ENCODE measurements at regions not wholly inside any gene's neighbourhood (a gene's known extent, or its start where the extent isn't known, plus 50 kb on each side); places are given as distances from the start of the nearest gene placed in this dataset.

DNA sequence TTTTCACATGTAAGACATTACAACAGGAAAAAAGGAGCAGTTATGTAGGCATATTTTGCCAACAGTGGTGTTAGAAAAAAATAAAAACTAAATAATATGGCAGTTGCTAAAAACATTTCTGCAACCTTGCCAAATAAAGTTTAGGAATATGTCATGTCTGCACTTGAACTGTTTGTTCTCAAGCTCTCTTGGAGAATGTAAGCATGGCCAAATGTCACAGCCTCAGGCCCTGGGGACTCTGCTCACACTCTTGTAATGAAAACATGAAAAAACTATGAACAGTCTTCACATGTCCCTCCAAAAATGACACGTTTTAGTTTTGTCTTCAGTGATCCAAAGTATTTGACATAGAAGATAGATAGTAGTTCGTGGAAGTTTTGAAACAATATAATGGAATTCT is 753.3 kb downstream of the LTN1 start:
- no peak overlapping the region for H3K4me3 ChIP-seq (ENCODE audit: low read depth, low read length)
- no peak for DNase-seq (ENCODE audit: low read depth)
- TF ChIP-seq, protein P1, sequence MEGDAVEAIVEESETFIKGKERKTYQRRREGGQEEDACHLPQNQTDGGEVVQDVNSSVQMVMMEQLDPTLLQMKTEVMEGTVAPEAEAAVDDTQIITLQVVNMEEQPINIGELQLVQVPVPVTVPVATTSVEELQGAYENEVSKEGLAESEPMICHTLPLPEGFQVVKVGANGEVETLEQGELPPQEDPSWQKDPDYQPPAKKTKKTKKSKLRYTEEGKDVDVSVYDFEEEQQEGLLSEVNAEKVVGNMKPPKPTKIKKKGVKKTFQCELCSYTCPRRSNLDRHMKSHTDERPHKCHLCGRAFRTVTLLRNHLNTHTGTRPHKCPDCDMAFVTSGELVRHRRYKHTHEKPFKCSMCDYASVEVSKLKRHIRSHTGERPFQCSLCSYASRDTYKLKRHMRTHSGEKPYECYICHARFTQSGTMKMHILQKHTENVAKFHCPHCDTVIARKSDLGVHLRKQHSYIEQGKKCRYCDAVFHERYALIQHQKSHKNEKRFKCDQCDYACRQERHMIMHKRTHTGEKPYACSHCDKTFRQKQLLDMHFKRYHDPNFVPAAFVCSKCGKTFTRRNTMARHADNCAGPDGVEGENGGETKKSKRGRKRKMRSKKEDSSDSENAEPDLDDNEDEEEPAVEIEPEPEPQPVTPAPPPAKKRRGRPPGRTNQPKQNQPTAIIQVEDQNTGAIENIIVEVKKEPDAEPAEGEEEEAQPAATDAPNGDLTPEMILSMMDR (IDR thresholded peaks at IDR 0.05; ENCODE audit: low read depth, low read length) = no peak
- TF ChIP-seq POLR2A (IDR thresholded peaks at IDR 0.05; ENCODE audit: extremely low read depth, insufficient read length) = no peak
- TF ChIP-seq, protein P2, sequence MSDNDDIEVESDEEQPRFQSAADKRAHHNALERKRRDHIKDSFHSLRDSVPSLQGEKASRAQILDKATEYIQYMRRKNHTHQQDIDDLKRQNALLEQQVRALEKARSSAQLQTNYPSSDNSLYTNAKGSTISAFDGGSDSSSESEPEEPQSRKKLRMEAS (IDR thresholded peaks at IDR 0.05; ENCODE audit: low read depth, low read length) = no peak
- no peak for TF ChIP-seq MYC (IDR thresholded peaks at IDR 0.05; ENCODE audit: low read depth, low read length)

DNA sequence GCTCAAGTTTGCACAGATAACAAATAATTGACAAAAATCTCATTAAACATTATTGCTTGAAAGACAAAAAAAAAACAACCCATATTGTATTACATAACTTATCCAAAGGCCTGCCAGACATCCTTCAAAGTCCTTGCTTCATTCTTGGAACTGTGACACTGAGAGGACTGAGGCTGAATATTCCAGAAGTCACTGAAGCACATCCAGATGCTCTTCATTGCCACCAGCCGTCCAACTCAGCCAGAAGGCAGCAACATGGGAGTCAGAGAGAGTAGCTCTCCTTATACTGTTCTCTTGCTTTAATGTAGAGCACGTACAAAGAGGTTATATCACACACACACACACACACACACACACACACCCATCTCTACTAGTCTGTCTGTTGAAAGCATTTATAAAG is 755.0 kb downstream of the LTN1 start:
- DNase-seq (ENCODE audit: low read depth) = no peak
- H3K4me3 ChIP-seq (ENCODE audit: low read depth, low read length) = no peak overlapping the region
- TF ChIP-seq, protein P1 (IDR thresholded peaks at IDR 0.05; ENCODE audit: low read depth, low read length) = no peak
- TF ChIP-seq POLR2A (IDR thresholded peaks at IDR 0.05; ENCODE audit: extremely low read depth, insufficient read length) (no peak), MYC (IDR thresholded peaks at IDR 0.05; ENCODE audit: low read depth, low read length) (no peak)
- TF ChIP-seq, protein P2 (IDR thresholded peaks at IDR 0.05; ENCODE audit: low read depth, low read length) = no peak

DNA sequence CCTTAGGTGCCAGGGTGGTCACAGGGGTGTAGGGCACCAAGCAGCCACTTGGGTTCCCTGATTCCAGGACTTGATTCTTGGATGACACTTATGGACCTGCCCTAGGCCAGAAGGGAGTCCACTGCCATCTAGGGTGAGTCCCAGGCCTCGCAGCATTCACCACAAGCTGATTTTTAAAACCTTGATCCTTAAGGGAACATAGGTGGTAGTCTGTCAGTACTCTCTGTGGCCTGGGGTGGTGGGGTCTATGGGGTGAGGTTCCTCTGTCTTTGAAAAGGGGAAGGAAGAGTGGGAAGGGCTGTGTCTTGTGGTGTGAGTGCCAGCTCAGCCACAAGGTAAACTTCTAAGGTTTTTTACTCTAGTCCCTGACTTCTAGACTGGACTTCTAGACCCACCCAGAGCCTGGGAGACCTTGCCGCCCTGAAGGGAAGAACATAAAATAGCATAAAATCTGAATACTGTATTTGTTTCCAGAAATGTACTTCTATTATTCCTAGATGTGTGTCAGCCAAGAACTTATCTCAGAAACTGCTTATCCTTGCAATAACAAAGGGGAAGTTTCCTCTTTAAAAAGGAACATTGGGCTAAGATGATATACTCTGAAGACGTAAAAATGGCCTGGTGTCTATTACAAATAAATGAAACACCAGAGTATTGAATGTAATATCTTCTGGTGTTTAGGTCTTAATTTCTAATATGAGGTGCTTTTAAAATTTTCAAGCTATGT is 757.3 kb downstream of the LTN1 start:
- TF ChIP-seq POLR2A (IDR thresholded peaks at IDR 0.05; ENCODE audit: extremely low read depth, insufficient read length) (no peak), MYC (IDR thresholded peaks at IDR 0.05; ENCODE audit: low read depth, low read length) (no peak)
- TF ChIP-seq, protein P2 (IDR thresholded peaks at IDR 0.05; ENCODE audit: low read depth, low read length) = no peak
- TF ChIP-seq, protein P1 (IDR thresholded peaks at IDR 0.05; ENCODE audit: low read depth, low read length) = no peak
- no peak overlapping the region for H3K4me3 ChIP-seq (ENCODE audit: low read depth, low read length)
- peak; percentile 15 for DNase-seq (ENCODE audit: low read depth)

DNA sequence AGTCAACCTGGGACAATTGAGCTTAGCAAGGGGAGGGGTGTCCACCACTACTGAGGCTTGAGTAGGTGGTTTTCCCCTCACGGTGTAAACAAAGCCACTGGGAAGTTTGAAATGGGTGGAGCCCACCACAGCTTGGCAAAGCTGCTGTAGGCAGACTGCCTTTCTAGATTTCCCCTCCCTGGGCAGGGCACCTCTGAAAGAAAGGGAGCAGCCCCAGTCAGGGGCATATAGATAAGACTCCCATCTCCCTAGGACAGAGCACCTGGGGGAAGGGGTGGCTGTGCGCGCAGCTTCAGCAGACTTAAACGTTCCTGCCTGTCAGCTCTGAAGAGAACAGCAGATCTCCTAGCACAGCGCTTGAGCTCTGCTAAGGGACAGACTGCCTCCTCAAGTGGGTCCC is 758.4 kb downstream of the LTN1 start:
- no peak overlapping the region for H3K4me3 ChIP-seq (ENCODE audit: low read depth, low read length)
- TF ChIP-seq, protein P2 (IDR thresholded peaks at IDR 0.05; ENCODE audit: low read depth, low read length) = no peak
- TF ChIP-seq, protein P1 (IDR thresholded peaks at IDR 0.05; ENCODE audit: low read depth, low read length) = no peak
- TF ChIP-seq POLR2A (IDR thresholded peaks at IDR 0.05; ENCODE audit: extremely low read depth, insufficient read length) (no peak), MYC (IDR thresholded peaks at IDR 0.05; ENCODE audit: low read depth, low read length) (no peak)
- no peak for DNase-seq (ENCODE audit: low read depth)

DNA sequence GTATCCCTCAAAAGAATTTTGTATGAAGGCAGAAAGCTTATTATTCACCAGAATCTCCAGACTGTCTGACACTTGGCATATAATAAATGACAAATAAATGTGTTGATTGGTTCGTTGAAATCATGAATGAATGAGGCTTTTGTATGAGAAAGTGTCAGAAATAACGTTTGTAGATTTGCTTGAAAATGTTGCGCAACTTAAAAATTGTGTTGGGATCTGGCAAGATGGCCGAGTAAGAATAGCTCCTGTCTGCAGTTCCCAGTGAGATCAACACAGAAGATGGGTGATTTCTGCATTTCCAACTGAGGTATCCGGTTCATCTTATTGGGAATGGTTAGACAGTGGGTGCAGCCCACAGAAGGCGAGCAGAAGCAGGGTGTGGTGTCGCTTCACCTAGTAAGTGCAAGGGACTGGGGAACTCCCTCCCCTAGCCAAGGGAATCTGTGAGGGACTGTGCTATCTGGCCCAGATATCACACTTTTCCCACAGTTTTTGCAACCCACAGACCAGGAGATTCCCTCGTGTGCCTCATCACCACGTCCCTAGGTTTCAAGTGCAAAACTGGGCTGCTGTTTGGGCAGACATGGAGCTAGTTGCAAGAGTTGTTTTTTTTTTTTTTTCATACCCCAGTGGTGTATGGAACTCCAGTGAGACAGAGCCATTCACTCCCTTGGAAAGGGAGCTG is 759.0 kb downstream of the LTN1 start:
- no peak for DNase-seq (ENCODE audit: low read depth)
- no peak overlapping the region for H3K4me3 ChIP-seq (ENCODE audit: low read depth, low read length)
- TF ChIP-seq POLR2A (IDR thresholded peaks at IDR 0.05; ENCODE audit: extremely low read depth, insufficient read length) (no peak), MYC (IDR thresholded peaks at IDR 0.05; ENCODE audit: low read depth, low read length) (no peak)
- TF ChIP-seq, protein P2 (IDR thresholded peaks at IDR 0.05; ENCODE audit: low read depth, low read length) = no peak
- TF ChIP-seq, protein P1 (IDR thresholded peaks at IDR 0.05; ENCODE audit: low read depth, low read length) = no peak

All from NB4 (cell line).